Neural cell (in vitro differentiated cells): ENCODE measurements at regions not wholly inside any gene's neighbourhood (a gene's known extent, or its start where the extent isn't known, plus 50 kb on each side); places are given as distances from the start of the nearest gene placed in this dataset.

ENCODE experiments used
- EP300 ChIP-seq: fragments of 450-650 bp; conservative IDR thresholded peaks from 2 replicates; pipeline ENCODE4 v1.6.1; 2014; ENCODE audit warnings: antibody characterized with exemption, mild to moderate bottlenecking, moderate library complexity; ENCODE audit not compliant: poor library complexity, severe bottlenecking
- EZH2 ChIP-seq: fragments of 200-600, 300-800 bp; shearing (Covaris generic), sonication (generic); IDR thresholded peaks from 2 replicates; pipeline ENCODE4 v1.6.1; 2014; ENCODE audit warnings: antibody characterized with exemption, low read length, borderline replicate concordance, mild to moderate bottlenecking; ENCODE audit not compliant: insufficient read depth, poor library complexity, severe bottlenecking
- MXI1 ChIP-seq: fragments of 450-650 bp; conservative IDR thresholded peaks from 2 replicates; pipeline ENCODE4 v1.6.1; 2014; ENCODE audit warnings: antibody characterized with exemption, mild to moderate bottlenecking; ENCODE audit not compliant: poor library complexity, severe bottlenecking
- POLR2AphosphoS5 ChIP-seq: IDR thresholded peaks from 2 replicates; pipeline ENCODE4 v1.6.1; 2012
- RAD21 ChIP-seq: fragments of 450-650 bp; conservative IDR thresholded peaks from 2 replicates; pipeline ENCODE4 v1.6.1; 2014; ENCODE audit warnings: antibody characterized with exemption, mild to moderate bottlenecking, moderate library complexity
- SMC3 ChIP-seq: fragments of 450-650 bp; conservative IDR thresholded peaks from 2 replicates; pipeline ENCODE4 v1.6.1; 2014; ENCODE audit warnings: antibody characterized with exemption, mild to moderate bottlenecking, moderate library complexity; ENCODE audit not compliant: poor library complexity
- TAF1 ChIP-seq: IDR thresholded peaks from 2 replicates; pipeline ENCODE4 v1.6.1; 2012; ENCODE audit warnings: low read depth
- TF ChIP-seq, protein P1 (sequence below): fragments of 450-650 bp; IDR thresholded peaks from 2 replicates; pipeline ENCODE4 v1.5.1; 2014; ENCODE audit warnings: antibody characterized with exemption, mild to moderate bottlenecking, moderate library complexity; ENCODE audit not compliant: poor library complexity, severe bottlenecking
- TF ChIP-seq, protein P2 (sequence below): IDR thresholded peaks from 2 replicates; pipeline ENCODE4 v1.6.1; 2012; ENCODE audit warnings: borderline replicate concordance

DNA sequence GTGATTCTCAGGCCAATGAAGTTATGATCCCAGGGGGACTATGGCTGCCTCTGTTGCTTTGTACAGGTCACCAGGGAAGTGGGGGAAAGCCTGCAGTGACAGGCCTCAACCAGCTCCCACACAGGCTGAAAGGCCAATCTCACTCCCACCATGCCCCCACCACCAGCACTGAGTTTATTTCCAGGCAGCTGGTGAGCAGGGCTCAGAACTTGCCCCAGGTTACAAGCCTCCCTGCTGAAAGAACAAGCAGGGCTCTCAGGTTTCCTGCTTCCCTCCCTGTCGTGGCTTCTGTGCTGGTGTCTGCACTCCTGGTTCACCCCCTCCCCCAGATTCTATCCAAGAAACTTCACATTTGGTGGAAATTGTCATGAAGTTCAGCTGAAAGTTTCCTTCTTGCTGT is 260.3 kb downstream of the CCDC59 start:
- TF ChIP-seq, protein P1, sequence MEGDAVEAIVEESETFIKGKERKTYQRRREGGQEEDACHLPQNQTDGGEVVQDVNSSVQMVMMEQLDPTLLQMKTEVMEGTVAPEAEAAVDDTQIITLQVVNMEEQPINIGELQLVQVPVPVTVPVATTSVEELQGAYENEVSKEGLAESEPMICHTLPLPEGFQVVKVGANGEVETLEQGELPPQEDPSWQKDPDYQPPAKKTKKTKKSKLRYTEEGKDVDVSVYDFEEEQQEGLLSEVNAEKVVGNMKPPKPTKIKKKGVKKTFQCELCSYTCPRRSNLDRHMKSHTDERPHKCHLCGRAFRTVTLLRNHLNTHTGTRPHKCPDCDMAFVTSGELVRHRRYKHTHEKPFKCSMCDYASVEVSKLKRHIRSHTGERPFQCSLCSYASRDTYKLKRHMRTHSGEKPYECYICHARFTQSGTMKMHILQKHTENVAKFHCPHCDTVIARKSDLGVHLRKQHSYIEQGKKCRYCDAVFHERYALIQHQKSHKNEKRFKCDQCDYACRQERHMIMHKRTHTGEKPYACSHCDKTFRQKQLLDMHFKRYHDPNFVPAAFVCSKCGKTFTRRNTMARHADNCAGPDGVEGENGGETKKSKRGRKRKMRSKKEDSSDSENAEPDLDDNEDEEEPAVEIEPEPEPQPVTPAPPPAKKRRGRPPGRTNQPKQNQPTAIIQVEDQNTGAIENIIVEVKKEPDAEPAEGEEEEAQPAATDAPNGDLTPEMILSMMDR, result no peak
- no peak for TF ChIP-seq EP300
- no peak for TF ChIP-seq POLR2AphosphoS5
- no peak for TF ChIP-seq RAD21
- TF ChIP-seq SMC3, result no peak
- TF ChIP-seq EZH2, result no peak
- TF ChIP-seq TAF1, result no peak
- TF ChIP-seq MXI1, result no peak
- TF ChIP-seq, protein P2, sequence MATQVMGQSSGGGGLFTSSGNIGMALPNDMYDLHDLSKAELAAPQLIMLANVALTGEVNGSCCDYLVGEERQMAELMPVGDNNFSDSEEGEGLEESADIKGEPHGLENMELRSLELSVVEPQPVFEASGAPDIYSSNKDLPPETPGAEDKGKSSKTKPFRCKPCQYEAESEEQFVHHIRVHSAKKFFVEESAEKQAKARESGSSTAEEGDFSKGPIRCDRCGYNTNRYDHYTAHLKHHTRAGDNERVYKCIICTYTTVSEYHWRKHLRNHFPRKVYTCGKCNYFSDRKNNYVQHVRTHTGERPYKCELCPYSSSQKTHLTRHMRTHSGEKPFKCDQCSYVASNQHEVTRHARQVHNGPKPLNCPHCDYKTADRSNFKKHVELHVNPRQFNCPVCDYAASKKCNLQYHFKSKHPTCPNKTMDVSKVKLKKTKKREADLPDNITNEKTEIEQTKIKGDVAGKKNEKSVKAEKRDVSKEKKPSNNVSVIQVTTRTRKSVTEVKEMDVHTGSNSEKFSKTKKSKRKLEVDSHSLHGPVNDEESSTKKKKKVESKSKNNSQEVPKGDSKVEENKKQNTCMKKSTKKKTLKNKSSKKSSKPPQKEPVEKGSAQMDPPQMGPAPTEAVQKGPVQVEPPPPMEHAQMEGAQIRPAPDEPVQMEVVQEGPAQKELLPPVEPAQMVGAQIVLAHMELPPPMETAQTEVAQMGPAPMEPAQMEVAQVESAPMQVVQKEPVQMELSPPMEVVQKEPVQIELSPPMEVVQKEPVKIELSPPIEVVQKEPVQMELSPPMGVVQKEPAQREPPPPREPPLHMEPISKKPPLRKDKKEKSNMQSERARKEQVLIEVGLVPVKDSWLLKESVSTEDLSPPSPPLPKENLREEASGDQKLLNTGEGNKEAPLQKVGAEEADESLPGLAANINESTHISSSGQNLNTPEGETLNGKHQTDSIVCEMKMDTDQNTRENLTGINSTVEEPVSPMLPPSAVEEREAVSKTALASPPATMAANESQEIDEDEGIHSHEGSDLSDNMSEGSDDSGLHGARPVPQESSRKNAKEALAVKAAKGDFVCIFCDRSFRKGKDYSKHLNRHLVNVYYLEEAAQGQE, result no peak
